GM19193 (cell line): ENCODE measurements at regions not wholly inside any gene's neighbourhood (a gene's known extent, or its start where the extent isn't known, plus 50 kb on each side); places are given as distances from the start of the nearest gene placed in this dataset.

Experiments used
- POLR2A ChIP-seq: IDR thresholded peaks from 4 replicates; pipeline ENCODE4 v1.6.1; 2011; ENCODE audit not compliant: insufficient read depth, insufficient read length; ENCODE audit errors: extremely low read depth

- TF ChIP-seq POLR2A = no peak
These were observed 81.0 kb upstream of the PLEKHG7 start for GRCh38 chr12:92621833-92622232.

- TF ChIP-seq POLR2A = no peak
These were observed 81.5 kb upstream of the PLEKHG7 start for GRCh38 chr12:92621312-92621711.

- no peak for TF ChIP-seq POLR2A
These were observed 82.8 kb upstream of the PLEKHG7 start for GRCh38 chr12:92619730-92620684.

- TF ChIP-seq POLR2A = no peak
These were observed 83.8 kb upstream of the PLEKHG7 start for GRCh38 chr12:92619026-92619425.

DNA sequence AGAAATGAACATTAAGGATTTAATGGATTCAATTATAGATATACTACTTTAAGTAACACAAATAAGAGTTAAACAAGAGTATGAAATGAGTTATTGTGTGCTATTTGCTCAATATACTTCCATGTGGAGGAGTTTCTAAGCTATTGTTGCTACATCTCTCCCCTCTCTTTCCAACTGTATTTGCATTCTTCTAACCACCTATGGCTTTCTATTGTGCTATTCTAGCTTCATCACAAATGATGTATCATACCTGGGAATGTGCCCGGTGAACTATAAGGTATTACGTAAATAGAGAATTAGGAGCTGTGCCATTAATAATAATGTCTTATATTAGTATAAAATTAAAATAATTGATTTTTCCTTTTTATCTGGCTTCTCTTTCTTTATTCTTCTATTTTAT, 87.1 kb upstream of the PLEKHG7 start:
- TF ChIP-seq POLR2A = no peak

DNA sequence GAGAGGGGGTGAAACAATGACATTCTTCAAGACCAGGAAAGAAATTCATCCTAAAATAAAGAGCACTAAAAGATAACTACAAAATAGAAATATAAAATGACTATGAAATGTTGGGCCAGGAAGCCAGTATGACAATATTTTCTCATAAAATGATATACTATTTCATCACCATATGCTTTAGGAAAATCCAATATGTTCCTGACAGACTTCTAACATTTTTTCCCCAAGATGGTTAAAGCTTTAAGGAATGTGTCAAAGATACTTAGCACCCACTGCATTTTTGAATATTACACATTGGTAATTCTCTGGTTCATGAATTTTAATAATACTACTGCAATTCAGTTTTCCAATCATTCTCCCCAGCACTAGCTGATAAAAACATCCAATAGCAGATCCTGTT, 87.7 kb upstream of the PLEKHG7 start:
- no peak for TF ChIP-seq POLR2A

DNA sequence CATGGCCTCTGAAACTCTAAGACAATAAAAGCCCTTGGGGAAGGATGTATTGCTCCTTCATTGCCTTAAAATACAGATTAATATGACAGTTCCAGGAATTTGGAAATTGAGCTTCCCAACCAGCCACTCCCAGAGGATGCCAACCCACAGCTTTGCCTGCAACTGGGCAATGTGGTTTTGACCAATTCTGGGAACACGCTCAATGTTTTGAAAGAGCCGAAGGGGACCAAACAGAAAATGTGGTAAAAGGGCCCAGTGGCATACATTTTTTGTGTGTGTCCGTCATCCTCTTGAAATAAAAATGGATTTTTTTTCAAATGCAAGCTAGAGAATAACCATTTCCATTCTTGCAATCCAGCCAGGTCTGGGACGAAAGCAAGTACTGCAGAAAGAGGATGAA, 88.3 kb upstream of the PLEKHG7 start:
- no peak for TF ChIP-seq POLR2A

DNA sequence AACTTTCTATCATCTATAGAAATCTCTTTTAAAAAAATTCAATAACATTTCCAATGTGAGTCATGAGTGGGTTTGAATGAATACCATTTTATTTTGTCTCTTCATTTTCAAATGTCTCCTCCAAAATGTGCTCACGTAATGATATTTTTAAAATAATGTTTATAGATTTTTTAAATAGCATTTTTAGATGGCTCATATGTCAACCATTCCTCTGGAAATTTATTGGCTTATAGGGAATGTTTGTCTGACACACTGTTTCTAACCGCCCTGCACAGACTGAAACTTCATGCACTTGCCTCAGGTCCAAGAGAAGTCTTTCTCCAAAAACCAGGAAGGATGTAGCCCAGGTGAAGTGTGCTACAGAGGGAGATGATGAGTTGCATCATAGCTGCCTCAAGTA, 88.8 kb upstream of the PLEKHG7 start:
- TF ChIP-seq POLR2A = no peak

DNA sequence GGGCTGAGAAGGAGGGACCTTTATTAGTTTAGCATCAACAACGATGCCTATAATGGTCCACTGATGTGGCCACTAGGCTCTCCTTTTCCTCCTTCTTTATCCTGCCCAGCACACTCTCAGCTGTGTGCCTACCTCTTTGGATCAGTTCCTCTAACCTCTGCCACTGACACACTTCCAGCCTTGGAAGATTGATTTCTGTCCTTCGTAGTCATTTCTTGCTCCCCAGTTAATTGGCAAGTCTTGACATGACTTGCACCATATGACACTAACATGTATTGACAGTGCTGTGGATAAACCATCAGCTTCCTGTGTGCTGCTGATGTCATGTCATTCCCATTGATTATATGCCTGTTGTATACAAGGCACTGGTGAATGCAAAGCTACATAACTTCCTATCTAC, 90.2 kb upstream of the PLEKHG7 start:
- no peak for TF ChIP-seq POLR2A

DNA sequence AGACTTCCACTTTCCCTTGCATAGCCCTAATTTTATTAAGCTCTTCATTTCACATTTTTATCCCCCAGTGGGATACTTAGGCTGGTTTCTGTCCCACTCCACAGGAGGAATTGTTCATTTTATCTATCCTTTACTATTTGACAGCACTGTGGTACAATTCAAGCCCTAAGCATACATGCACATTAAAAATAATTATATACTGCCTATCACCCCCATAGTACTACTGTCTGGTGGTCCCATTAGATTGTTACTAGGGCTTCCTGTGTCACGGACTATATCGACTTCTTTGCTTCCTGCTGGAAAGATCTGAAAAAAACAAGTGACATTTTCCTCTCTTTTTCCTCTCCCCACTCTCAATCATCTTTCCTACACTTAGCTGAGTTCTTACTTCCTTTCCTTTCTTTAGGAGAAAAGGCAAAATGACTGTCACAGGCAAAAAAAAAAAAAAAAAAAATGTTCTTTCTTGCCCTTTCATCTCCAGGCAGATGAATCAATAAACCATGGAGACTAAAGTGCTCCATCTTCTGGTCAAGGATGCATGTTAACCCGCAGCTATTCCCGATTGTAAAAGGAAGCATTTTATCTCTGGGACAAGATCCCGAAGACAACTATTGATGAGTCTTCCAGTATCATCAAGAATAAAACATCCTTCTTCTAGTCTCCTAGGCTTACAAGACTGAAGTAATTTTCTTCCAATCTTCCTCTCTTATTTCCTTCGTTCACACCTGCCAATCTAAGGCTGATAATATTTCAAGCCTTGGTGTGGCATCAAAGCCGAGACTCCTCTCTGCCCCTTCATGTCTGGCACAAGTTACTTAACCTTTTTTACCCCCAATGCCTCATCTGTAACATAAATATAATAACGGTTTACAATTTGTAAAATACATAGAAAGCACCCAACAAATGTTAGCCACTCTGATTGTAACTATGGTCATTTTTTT, 94.4 kb upstream of the PLEKHG7 start:
- no peak for TF ChIP-seq POLR2A

- TF ChIP-seq POLR2A = no peak
These were observed 95.8 kb upstream of the PLEKHG7 start for GRCh38 chr12:92606956-92607355.

GRCh38 chr12:92605621-92606170, 97.1 kb upstream of the PLEKHG7 start:
- no peak for TF ChIP-seq POLR2A

DNA sequence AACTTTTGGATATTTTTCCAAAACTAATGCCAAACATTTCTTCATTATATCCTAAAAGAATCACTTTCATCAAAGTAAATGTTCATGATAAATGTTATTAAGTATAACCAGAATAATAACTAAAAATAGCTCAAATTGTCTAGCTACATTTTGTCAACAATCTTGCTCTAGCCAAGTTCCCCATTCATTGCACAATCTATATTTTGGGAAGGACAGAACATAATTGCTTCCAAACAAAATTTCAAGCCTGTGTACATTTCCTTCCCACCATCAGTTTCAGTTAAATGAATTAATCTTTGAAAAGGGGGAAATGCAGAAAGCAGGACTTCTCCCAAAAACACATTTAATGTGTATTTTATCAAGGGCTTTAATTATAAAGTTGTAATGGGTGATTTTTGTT, 98.0 kb upstream of the PLEKHG7 start:
- TF ChIP-seq POLR2A = no peak

DNA sequence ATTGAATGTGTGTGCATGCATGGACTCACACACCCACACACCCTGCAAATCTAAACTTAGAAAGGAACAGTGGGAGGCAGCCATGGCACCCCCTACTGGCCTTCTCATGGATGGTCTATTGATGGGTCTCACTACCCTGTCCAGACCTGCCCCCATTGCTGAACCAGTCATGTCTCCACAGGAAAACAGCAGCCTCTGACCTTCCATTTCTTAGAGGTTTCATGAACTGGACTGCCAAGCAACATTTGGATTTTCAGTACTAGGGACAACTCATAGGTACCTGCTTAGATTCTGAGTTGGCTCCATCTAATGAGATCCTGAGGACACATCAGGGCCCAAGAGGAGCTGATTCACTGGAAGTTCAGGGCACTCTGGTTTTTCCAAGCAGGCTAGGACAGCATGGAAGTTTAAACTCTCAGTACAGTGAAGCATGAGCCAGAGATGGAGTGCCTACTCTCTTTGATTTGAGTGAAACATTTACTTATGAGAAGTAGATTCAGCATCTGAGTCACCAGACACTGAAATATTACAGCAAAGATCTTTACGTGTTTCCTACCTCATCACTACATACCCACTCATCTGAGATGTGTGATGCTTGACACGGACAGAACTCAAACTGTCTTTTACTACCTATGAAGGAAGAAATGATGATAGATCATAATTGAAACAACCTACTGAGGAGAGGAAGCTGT, 98.9 kb upstream of the PLEKHG7 start:
- TF ChIP-seq POLR2A = no peak

GRCh38 chr12:92602930-92603623, 99.7 kb upstream of the PLEKHG7 start:
- TF ChIP-seq POLR2A = no peak

DNA sequence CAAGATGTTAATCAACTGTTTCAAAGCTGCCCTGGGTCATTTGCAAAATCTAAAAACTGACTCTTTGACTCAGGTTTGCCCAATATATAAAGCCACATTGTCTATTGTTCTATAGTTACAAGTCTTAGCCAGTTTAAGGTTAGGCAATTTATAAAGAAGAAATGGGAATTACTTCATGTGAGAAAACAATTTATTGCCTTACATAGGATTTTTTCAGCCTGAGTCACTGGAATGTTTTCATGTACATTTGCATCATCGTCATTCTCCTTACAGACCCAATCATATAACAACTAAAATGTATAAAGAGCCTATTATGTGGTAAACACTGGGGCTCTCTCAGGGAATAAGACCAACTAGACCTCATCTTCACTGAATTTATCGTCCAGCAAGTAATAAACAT, 100.3 kb upstream of the PLEKHG7 start:
- no peak for TF ChIP-seq POLR2A
